Putamen (tissue), 1 donor: ENCODE measurements at regions not wholly inside any gene's neighbourhood (a gene's known extent, or its start where the extent isn't known, plus 50 kb on each side); places are given as distances from the start of the nearest gene placed in this dataset.

ENCODE experiments used
- DNase-seq: peaks from one replicate; pipeline ENCODE4 v3.0.0-alpha.2; 2016; ENCODE audit warnings: low spot score

GRCh38 chr16:86806838-86807351 is 228.5 kb downstream of the FOXL1 start:
- no peak for DNase-seq

GRCh38 chr16:86808863-86809444 is 230.6 kb downstream of the FOXL1 start:
- DNase-seq: no peak

GRCh38 chr16:86809458-86809955 is 231.2 kb downstream of the FOXL1 start:
- no peak for DNase-seq

GRCh38 chr16:86810062-86810461 is 231.7 kb downstream of the FOXL1 start:
- no peak for DNase-seq

- DNase-seq: no peak
These were observed 234.1 kb downstream of the FOXL1 start for GRCh38 chr16:86812363-86812970.

GRCh38 chr16:86814256-86814655 is 235.9 kb downstream of the FOXL1 start:
- no peak for DNase-seq

- DNase-seq: no peak
These were observed 238.7 kb downstream of the FOXL1 start for GRCh38 chr16:86816930-86817625.

- DNase-seq: no peak
These were observed 240.6 kb downstream of the FOXL1 start for GRCh38 chr16:86818671-86819532.

- no peak for DNase-seq
These were observed 241.2 kb downstream of the FOXL1 start for GRCh38 chr16:86819533-86819892.

GRCh38 chr16:86821895-86822294 is 243.5 kb downstream of the FOXL1 start:
- no peak for DNase-seq

GRCh38 chr16:86823125-86823524 is 244.8 kb downstream of the FOXL1 start:
- DNase-seq: no peak

GRCh38 chr16:86823888-86824671 is 245.7 kb downstream of the FOXL1 start:
- DNase-seq: peak; percentile 84

- DNase-seq: no peak
These were observed 246.5 kb downstream of the FOXL1 start for GRCh38 chr16:86824751-86825296.

GRCh38 chr16:86825631-86826030 is 247.3 kb downstream of the FOXL1 start:
- no peak for DNase-seq

GRCh38 chr16:86826941-86827340 is 248.6 kb downstream of the FOXL1 start:
- DNase-seq: no peak

GRCh38 chr16:86827521-86827920 is 249.2 kb downstream of the FOXL1 start:
- DNase-seq: no peak

- no peak for DNase-seq
These were observed 249.9 kb downstream of the FOXL1 start for GRCh38 chr16:86828202-86828601.

- no peak for DNase-seq
These were observed 250.3 kb downstream of the FOXL1 start for GRCh38 chr16:86828653-86829052.

- DNase-seq: no peak
These were observed 253.0 kb downstream of the FOXL1 start for GRCh38 chr16:86831366-86831765.

- DNase-seq: no peak
These were observed 254.8 kb downstream of the FOXL1 start for GRCh38 chr16:86833136-86833535.

- DNase-seq: no peak
These were observed 256.2 kb downstream of the FOXL1 start for GRCh38 chr16:86834451-86835035.
